Right lobe of liver (tissue), 4 donors: ENCODE measurements at regions not wholly inside any gene's neighbourhood (a gene's known extent, or its start where the extent isn't known, plus 50 kb on each side); places are given as distances from the start of the nearest gene placed in this dataset.

Source experiments
- CTCF ChIP-seq, 4 donors: fragments of 200-600 bp in 3 of 4; fragments of 450-650 bp in 1 of 4; IDR thresholded peaks; one replicate each; pipeline versions ENCODE4 v1.5.1 to v1.8.0; 2016 to 2022; ENCODE audit warnings: antibody characterized with exemption in 4 of 4, mild to moderate bottlenecking in 2 of 4
- POLR2A ChIP-seq: fragments of 450-650 bp; IDR thresholded peaks from one replicate; pipeline ENCODE4 v1.6.1; 2017; ENCODE audit warnings: antibody characterized with exemption, mild to moderate bottlenecking
- donor health status: DM: no; HTN: no; CAD: no.
- donor health status: DM: no; HTN: no; CAD: no.
- donor health status: DM: no; HTN: yes; CAD: no.

- TF ChIP-seq CTCF (IDR thresholded peaks at IDR 0.05) (no peak), POLR2A (no peak)
Measured at GRCh38 chr18:75782204-75782603, 354.7 kb upstream of the SMIM21 start.
